K562 (cell line): ENCODE measurements at regions not wholly inside any gene's neighbourhood (a gene's known extent, or its start where the extent isn't known, plus 50 kb on each side); places are given as distances from the start of the nearest gene placed in this dataset.

Experiments used
- ATAC-seq: fragments of 200-7000 bp; cut with Tn5 transposase; 3 replicates; pipeline ENCODE4 v1.9.1; 2020; ENCODE audit warnings: moderate library complexity
- BruUV-seq: library from RNA; stranded (reverse); fragments of 400-500 nt; replicated peaks from 2 replicates; lab custom pipeline; 2021; lab: Mats Ljungman, UMichigan
- CTCF ChIA-PET: fragments of 300-600 bp; formaldehyde crosslinking; extraction: SDS; loops from one replicate; lab custom pipeline; 2021; ENCODE audit warnings: low intra/inter-chr PET ratio; lab: Yijun Ruan, JAX
- POLR2A ChIA-PET: fragments of 300-600, 350-650 bp; sonication (Branson Sonifier 250); formaldehyde crosslinking; extraction: SDS; loops from one replicate; lab custom pipeline; 2021; ENCODE audit warnings: antibody characterized with exemption, inconsistent platforms; lab: Yijun Ruan, JAX
- DNase-seq, 4 experiments: peaks; one replicate each; pipeline versions ENCODE4 v3.0.0 to v3.0.0-alpha.2; 2011 to 2018; ENCODE audit warnings: low spot score in 3 of 4, mixed read lengths in 3 of 4; ENCODE audit errors: extremely low read depth in 1 of 4
- FAIRE-seq: peaks from 2 replicates; lab custom pipeline; 2011; peaks lifted over from hg19 to GRCh38; lab: Jason Lieb, UNC
- H2AFZ ChIP-seq: 2 replicates; pipeline ENCODE4 v1.6.0; 2011; ENCODE audit warnings: low read depth, low read length, control low read depth, inconsistent platforms
- H3K27ac ChIP-seq: fragments of 200-600 bp; 3 replicates; pipeline ENCODE4 v1.8.0; 2011; ENCODE audit warnings: low read depth, mild to moderate bottlenecking, control low read depth, inconsistent platforms, low read length, moderate library complexity, mixed read lengths; ENCODE audit errors: extremely low read depth
- H3K27me3 ChIP-seq, 2 experiments: fragments of 300-600 bp in 1 of 2; 2 replicates in 1 of 2; 3 replicates in 1 of 2; pipeline versions ENCODE4 v1.6.0 to v1.8.0; 2011; ENCODE audit warnings: inconsistent platforms in 2 of 2, low read length in 2 of 2, mild to moderate bottlenecking in 1 of 2, mixed read lengths in 1 of 2, moderate library complexity in 1 of 2; ENCODE audit not compliant: control insufficient read depth in 2 of 2, insufficient read depth in 2 of 2
- H3K36me3 ChIP-seq: fragments of 300-600 bp; 3 replicates; pipeline ENCODE4 v1.8.0; 2011; ENCODE audit warnings: mild to moderate bottlenecking, low read length, inconsistent platforms; ENCODE audit not compliant: control insufficient read depth, insufficient read depth
- H3K4me1 ChIP-seq, 2 experiments: fragments of 200-600 bp in 1 of 2; replicated peaks in 1 of 2; 2 replicates in 1 of 2; 3 replicates in 1 of 2; pipeline versions ENCODE4 v1.5.1 to v1.8.0; 2011; ENCODE audit warnings: inconsistent platforms in 2 of 2, low read length in 2 of 2, mild to moderate bottlenecking in 1 of 2, mixed read lengths in 1 of 2, moderate library complexity in 1 of 2; ENCODE audit not compliant: control insufficient read depth in 2 of 2, insufficient read depth in 2 of 2
- H3K4me2 ChIP-seq: 2 replicates; pipeline ENCODE4 v1.6.1; 2011; ENCODE audit warnings: low read length, control low read depth, inconsistent platforms, mixed read lengths; ENCODE audit not compliant: insufficient read depth
- H3K4me3 ChIP-seq: fragments of 200-600 bp; sonication (generic), shearing (Covaris generic); 2 replicates; pipeline ENCODE4 v1.5.1; 2016; ENCODE audit warnings: control low read depth, inconsistent platforms
- H3K79me2 ChIP-seq: fragments of 200-600 bp; 3 replicates; pipeline ENCODE4 v1.8.0; 2011; ENCODE audit warnings: low read length, inconsistent platforms; ENCODE audit not compliant: control insufficient read depth, insufficient read depth
- H3K9ac ChIP-seq, 2 experiments: 2 replicates each; pipeline versions ENCODE4 v1.6.0 to v1.6.1; 2011; ENCODE audit warnings: low read depth in 2 of 2, low read length in 2 of 2, control low read depth in 1 of 2, inconsistent platforms in 1 of 2, mild to moderate bottlenecking in 1 of 2, mixed read lengths in 1 of 2; ENCODE audit not compliant: insufficient read depth in 1 of 2
- H3K9me1 ChIP-seq: one replicate; pipeline ENCODE4 v1.6.0; 2011; ENCODE audit warnings: inconsistent platforms, mild to moderate bottlenecking, low read length, moderate library complexity; ENCODE audit not compliant: control insufficient read depth, insufficient read depth
- H3K9me3 ChIP-seq: replicated peaks from 2 replicates; pipeline ENCODE4 v1.5.1; 2011; ENCODE audit warnings: low read depth, low read length, inconsistent platforms; ENCODE audit not compliant: control insufficient read depth, insufficient read depth
- H4K20me1 ChIP-seq: replicated peaks from 2 replicates; pipeline ENCODE4 v1.6.1; 2011; ENCODE audit warnings: low read length, inconsistent platforms, mixed read lengths; ENCODE audit not compliant: control insufficient read depth, insufficient read depth
- CSDE1 ChIP-seq, 2 experiments: fragments of 450-650 bp; IDR thresholded peaks; 2 replicates each; pipeline ENCODE4 v1.6.1; 2016; ENCODE audit warnings: mild to moderate bottlenecking in 1 of 2
- ESRRA ChIP-seq: fragments of 450-650 bp; IDR thresholded peaks from 2 replicates; pipeline ENCODE4 v1.6.1; 2014; ENCODE audit warnings: low read depth, mild to moderate bottlenecking, moderate library complexity, borderline replicate concordance
- IRF9 ChIP-seq: fragments of 450-650 bp; IDR thresholded peaks from 2 replicates; pipeline ENCODE4 v1.6.1; 2016; ENCODE audit warnings: missing biosample characterization, missing genetic modification characterization
- WGBS: fragments of 100-300 bp; shearing (Covaris generic); methylation state at CpG from one replicate; pipeline ENCODE4 v1.1.6; 2016; ENCODE audit warnings: low coverage, mixed read lengths; ENCODE audit not compliant: insufficient coverage; ENCODE audit errors: missing lambda C conversion rate; 5-methylcytosine and 5-hydroxymethylcytosine counted together
- in situ Hi-C: fragments of 300-500 bp; cut with MboI; formaldehyde crosslinking; loops from 4 replicates; pipeline ENCODE4 v1.15.0; 2018; ENCODE audit warnings: inconsistent platforms, mixed read lengths
- intact Hi-C: fragments of 100-400 bp; cut with micrococcal nuclease; formaldehyde crosslinking; loops from 2 replicates; pipeline ENCODE4 v1.14.2; 2022
- TF ChIP-seq, protein P1 (sequence below): sonication (generic); formaldehyde crosslinking; IDR thresholded peaks from 2 replicates; pipeline ENCODE4 v1.8.1; 2023; ENCODE audit warnings: mild to moderate bottlenecking, missing genetic modification reagents

DNA sequence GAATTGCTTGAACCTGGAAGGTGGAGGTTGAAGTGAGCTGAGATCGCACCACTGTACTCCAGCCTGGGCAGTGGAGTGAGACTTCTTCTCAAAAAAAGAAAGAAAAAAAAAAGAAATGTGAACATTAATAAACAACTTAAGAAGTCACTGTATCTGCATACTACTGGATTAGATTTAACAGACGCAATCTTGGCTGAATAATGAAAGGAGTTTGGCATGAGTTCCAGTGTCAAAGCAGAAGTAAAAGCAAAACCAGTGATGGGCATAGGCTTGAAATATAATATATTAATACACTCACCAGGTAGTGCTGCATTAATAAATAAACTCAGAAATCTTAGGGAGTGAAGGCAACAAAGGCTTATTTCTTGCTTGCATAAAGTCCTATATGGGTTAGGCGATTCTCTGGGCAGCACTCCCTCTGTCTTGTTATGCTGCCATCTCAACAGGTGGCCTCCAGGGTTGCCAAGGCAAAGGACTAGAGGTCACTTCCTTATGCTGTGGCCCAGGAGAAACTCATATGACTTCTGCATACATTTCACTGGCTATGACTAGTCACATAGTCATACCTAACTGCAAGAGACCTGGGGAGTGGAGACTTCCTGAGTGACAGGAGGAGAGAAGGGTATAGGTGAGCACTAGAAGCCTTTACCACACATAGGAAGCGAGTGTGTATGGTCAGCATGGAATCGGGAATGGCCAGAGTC, 296.2 kb upstream of the SPRED2 start:
- FAIRE-seq = no peak
- H3K27ac ChIP-seq = no peak overlapping the region
- H3K27me3 ChIP-seq = no peaks in the 10 kb centered on the region
- no peak for DNase-seq
- no peaks in the 10 kb centered on the region for H4K20me1 ChIP-seq
- no peak overlapping the region for H3K9ac ChIP-seq
- H2AFZ ChIP-seq = no peak overlapping the region
- BruUV-seq = no TSS peak
- H3K9me1 ChIP-seq = no peaks in the 10 kb centered on the region
- in situ Hi-C loops (no loop called here), intact Hi-C loops (loop anchor here (10.0 kb wide), 1 partner anchor 846 kb away; no protein-coding TSS in a partner anchor)
- no peaks in the 10 kb centered on the region for H3K4me1 ChIP-seq
- H3K36me3 ChIP-seq = no peaks in the 10 kb centered on the region
- ATAC-seq = no peak
- no peaks in the 10 kb centered on the region for H3K79me2 ChIP-seq
- no peak for TF ChIP-seq CSDE1 (IDR thresholded peaks at IDR 0.05)
- TF ChIP-seq, protein P1, sequence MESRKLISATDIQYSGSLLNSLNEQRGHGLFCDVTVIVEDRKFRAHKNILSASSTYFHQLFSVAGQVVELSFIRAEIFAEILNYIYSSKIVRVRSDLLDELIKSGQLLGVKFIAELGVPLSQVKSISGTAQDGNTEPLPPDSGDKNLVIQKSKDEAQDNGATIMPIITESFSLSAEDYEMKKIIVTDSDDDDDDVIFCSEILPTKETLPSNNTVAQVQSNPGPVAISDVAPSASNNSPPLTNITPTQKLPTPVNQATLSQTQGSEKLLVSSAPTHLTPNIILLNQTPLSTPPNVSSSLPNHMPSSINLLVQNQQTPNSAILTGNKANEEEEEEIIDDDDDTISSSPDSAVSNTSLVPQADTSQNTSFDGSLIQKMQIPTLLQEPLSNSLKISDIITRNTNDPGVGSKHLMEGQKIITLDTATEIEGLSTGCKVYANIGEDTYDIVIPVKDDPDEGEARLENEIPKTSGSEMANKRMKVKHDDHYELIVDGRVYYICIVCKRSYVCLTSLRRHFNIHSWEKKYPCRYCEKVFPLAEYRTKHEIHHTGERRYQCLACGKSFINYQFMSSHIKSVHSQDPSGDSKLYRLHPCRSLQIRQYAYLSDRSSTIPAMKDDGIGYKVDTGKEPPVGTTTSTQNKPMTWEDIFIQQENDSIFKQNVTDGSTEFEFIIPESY = no peak
- no peak for TF ChIP-seq IRF9
- TF ChIP-seq ESRRA = no peak
- TF ChIP-seq, all 486 proteins: peak for 0
- ChIA-PET CTCF (no interaction called here), POLR2A (interaction anchor here (0.6 kb wide), 1 partner anchor 344 kb away, joined by 3 read pairs; no protein-coding TSS in a partner anchor)
- no peaks in the 10 kb centered on the region for H3K9me3 ChIP-seq
- no peak overlapping the region for H3K4me2 ChIP-seq
- WGBS = 17% methylated on average over 5 of the region's 5 CpGs
- no peak overlapping the region for H3K4me3 ChIP-seq
